ENCODE measurements at regions not wholly inside any gene's neighbourhood (a gene's known extent, or its start where the extent isn't known, plus 50 kb on each side); places are given as distances from the start of the nearest gene placed in this dataset.

DNA sequence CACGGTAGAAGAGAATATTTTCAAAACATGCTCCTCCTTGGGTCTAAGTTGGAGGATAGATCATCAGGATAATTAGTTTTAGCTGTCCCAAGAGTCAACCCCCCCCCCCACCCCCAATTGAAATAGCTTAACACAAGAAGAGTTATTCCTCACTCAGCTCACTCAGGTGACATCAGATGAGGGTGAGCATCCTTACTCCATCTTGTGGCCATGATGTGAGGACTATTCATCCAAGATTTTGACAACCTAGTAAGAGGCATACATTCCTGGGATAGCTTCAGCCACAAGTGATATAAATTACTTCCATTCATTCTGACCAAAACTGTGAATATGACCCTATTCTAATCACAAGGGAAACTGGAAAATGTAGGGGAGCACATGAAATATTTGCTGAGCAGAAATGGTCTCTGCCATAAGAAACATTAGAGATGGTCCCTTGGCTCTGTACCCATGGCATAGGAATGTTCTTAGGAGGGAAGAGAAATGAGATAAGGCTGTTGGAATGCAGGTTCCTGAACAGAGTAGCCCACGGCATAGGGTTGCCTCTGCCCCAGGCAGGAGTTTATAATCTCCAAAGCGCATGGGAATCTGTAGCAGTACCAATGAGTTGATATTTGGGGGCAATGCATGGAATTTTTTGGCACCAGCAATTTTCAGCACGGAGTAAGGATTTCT lies 257.2 kb downstream of the CYRIA start:
- no peak overlapping the region for H3K27ac Mint-ChIP-seq
- no peak overlapping the region for H2BK5ac ChIP-seq (ENCODE audit: insufficient read length, low read length)
- H2AFZ ChIP-seq (ENCODE audit: low read length) = no peak overlapping the region
- H3K14ac ChIP-seq (ENCODE audit: insufficient read depth, low read length) = no peak overlapping the region
- no peak overlapping the region for H2BK20ac ChIP-seq (ENCODE audit: low read depth, low read length, poor library complexity, severe bottlenecking)
- H3K4me2 ChIP-seq (ENCODE audit: insufficient read depth, insufficient read length, low read length) = no peak overlapping the region
- no peak overlapping the region for H3K18ac ChIP-seq (ENCODE audit: insufficient read length, low read depth, low read length)
- no peak overlapping the region for H3K4ac ChIP-seq (ENCODE audit: low read depth, low read length)
- H3K36me3 Mint-ChIP-seq (ENCODE audit: insufficient read depth in 1 of 3, low read depth in 3 of 3) = no peaks in the 10 kb centered on the region
- H3K79me2 ChIP-seq (ENCODE audit: insufficient read depth, low read length) = no peaks in the 10 kb centered on the region
- H4K5ac ChIP-seq (ENCODE audit: insufficient read length, low read depth, low read length) = no peak overlapping the region
- no peaks in the 10 kb centered on the region for H3K79me1 ChIP-seq (ENCODE audit: insufficient read depth, low read depth, low read length, poor library complexity, severe bottlenecking)
- H3K4me3 Mint-ChIP-seq = no peak overlapping the region
- no peaks in the 10 kb centered on the region for H3K27me3 Mint-ChIP-seq (ENCODE audit: low read depth)
- H2BK15ac ChIP-seq (ENCODE audit: low read depth, low read length) = no peak overlapping the region
- H3K27ac ChIP-seq (ENCODE audit: insufficient read length, low read depth, low read length) = no peak overlapping the region
- no peak overlapping the region for H3K9ac ChIP-seq (ENCODE audit: extremely low read depth, insufficient read length, low read length)
- H3K56ac ChIP-seq (ENCODE audit: insufficient read length, low read depth, low read length) = no peak overlapping the region
- TF ChIP-seq, protein P1, sequence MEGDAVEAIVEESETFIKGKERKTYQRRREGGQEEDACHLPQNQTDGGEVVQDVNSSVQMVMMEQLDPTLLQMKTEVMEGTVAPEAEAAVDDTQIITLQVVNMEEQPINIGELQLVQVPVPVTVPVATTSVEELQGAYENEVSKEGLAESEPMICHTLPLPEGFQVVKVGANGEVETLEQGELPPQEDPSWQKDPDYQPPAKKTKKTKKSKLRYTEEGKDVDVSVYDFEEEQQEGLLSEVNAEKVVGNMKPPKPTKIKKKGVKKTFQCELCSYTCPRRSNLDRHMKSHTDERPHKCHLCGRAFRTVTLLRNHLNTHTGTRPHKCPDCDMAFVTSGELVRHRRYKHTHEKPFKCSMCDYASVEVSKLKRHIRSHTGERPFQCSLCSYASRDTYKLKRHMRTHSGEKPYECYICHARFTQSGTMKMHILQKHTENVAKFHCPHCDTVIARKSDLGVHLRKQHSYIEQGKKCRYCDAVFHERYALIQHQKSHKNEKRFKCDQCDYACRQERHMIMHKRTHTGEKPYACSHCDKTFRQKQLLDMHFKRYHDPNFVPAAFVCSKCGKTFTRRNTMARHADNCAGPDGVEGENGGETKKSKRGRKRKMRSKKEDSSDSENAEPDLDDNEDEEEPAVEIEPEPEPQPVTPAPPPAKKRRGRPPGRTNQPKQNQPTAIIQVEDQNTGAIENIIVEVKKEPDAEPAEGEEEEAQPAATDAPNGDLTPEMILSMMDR (conservative IDR thresholded peaks at IDR 0.05) = no peak
- WGBS (ENCODE audit: extremely low coverage, insufficient read length, low lambda C conversion rate) = no CpG with 5 or more reads among the region's 4 CpGs
- no peaks in the 10 kb centered on the region for H3K9me3 ChIP-seq (ENCODE audit: control insufficient read depth, low read depth, low read length)
- no peak overlapping the region for H2AK5ac ChIP-seq (ENCODE audit: insufficient read length, low read length)
- no peak overlapping the region for H4K8ac ChIP-seq (replicated peaks; ENCODE audit: insufficient read length, low read depth, low read length)
- H2BK120ac ChIP-seq (ENCODE audit: low read depth, low read length, poor library complexity, severe bottlenecking) = no peak overlapping the region
- H3K23ac ChIP-seq (ENCODE audit: insufficient read length, low read depth, low read length) = no peak overlapping the region
- no peaks in the 10 kb centered on the region for H3K23me2 ChIP-seq (ENCODE audit: insufficient read length, low read depth, low read length, poor library complexity, severe bottlenecking)
- H2BK12ac ChIP-seq (ENCODE audit: insufficient read length, low read depth, low read length) = no peak overlapping the region
- no peaks in the 10 kb centered on the region for H4K20me1 ChIP-seq (ENCODE audit: control insufficient read depth, insufficient read depth, insufficient read length)
- H3K9me3 Mint-ChIP-seq = no peaks in the 10 kb centered on the region
- H3T11ph ChIP-seq (ENCODE audit: low read length) = no peak overlapping the region
- no peak overlapping the region for H4K91ac ChIP-seq (ENCODE audit: insufficient read length, low read depth, low read length)
- peaks cover 0 to 5% of the 10 kb centered on the region in 2 experiments; a peak in 1 of 4 replicates for H3K4me1 Mint-ChIP-seq
- no peak for DNase-seq
- no peaks in the 10 kb centered on the region for H3K27me3 ChIP-seq (ENCODE audit: insufficient read depth, low read length)
- no peaks in the 10 kb centered on the region for H3K4me1 ChIP-seq (ENCODE audit: insufficient read depth, low read length)

Data from H9 (cell line).